Neural progenitor cell (in vitro differentiated cells): ENCODE measurements at regions not wholly inside any gene's neighbourhood (a gene's known extent, or its start where the extent isn't known, plus 50 kb on each side); places are given as distances from the start of the nearest gene placed in this dataset.
"Not testable (repeated sequence)": the region's sequence is repeated elsewhere in the genome, so short reads cannot be mapped to it uniquely, and the experiment has no call there.

Experiments used
- EZH2 ChIP-seq: fragments of 200-600 bp; sonication (generic); IDR thresholded peaks from 2 replicates; pipeline ENCODE4 v1.6.1; 2017; ENCODE audit warnings: antibody characterized with exemption, mild to moderate bottlenecking, moderate library complexity
- TF ChIP-seq, protein P1 (sequence below): fragments of 200-600 bp; sonication (generic); IDR thresholded peaks from 2 replicates; pipeline ENCODE4 v1.5.1; 2017; ENCODE audit warnings: antibody characterized with exemption, mild to moderate bottlenecking

DNA sequence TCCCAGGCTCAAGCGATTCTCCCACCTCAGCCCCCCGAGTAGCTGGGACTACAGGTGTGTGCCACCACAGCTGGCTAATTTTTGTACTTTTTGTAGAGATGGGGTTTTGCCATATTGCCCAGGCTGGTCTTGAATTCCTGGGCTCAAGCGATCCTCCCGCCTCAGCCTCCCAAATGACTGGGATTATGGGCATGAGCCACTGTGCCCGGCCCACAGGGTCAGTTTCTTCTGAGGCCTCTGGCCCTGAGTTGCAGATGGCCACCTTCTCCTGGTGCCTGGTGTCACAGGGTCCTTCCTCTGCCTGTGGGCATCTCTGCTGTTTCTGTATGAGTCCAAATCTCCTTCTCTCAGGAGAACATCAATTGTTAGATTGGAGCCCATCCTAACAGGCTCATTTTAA is 121.4 kb upstream of the TNRC6C start:
- TF ChIP-seq, protein P1, sequence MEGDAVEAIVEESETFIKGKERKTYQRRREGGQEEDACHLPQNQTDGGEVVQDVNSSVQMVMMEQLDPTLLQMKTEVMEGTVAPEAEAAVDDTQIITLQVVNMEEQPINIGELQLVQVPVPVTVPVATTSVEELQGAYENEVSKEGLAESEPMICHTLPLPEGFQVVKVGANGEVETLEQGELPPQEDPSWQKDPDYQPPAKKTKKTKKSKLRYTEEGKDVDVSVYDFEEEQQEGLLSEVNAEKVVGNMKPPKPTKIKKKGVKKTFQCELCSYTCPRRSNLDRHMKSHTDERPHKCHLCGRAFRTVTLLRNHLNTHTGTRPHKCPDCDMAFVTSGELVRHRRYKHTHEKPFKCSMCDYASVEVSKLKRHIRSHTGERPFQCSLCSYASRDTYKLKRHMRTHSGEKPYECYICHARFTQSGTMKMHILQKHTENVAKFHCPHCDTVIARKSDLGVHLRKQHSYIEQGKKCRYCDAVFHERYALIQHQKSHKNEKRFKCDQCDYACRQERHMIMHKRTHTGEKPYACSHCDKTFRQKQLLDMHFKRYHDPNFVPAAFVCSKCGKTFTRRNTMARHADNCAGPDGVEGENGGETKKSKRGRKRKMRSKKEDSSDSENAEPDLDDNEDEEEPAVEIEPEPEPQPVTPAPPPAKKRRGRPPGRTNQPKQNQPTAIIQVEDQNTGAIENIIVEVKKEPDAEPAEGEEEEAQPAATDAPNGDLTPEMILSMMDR, result not testable (repeated sequence)
- TF ChIP-seq EZH2, result not testable (repeated sequence)
